ENCODE measurements at regions not wholly inside any gene's neighbourhood (a gene's known extent, or its start where the extent isn't known, plus 50 kb on each side); places are given as distances from the start of the nearest gene placed in this dataset.
"Not testable (repeated sequence)": the region's sequence is repeated elsewhere in the genome, so short reads cannot be mapped to it uniquely, and the experiment has no call there.

GRCh38 chr20:29881107-29881506, 1376.4 kb upstream of the DEFB115 start:
- DNase-seq (ENCODE audit: low read depth in 3 of 3) = not testable (repeated sequence)

GRCh38 chr20:29883514-29884219, 1373.8 kb upstream of the DEFB115 start:
- DNase-seq (ENCODE audit: low read depth in 3 of 3) = not testable (repeated sequence)

GRCh38 chr20:29884322-29884721, 1373.1 kb upstream of the DEFB115 start:
- DNase-seq (ENCODE audit: low read depth in 3 of 3) = not testable (repeated sequence)

- DNase-seq (ENCODE audit: low read depth in 3 of 3) = not testable (repeated sequence)
These were observed 1371.9 kb upstream of the DEFB115 start for GRCh38 chr20:29885282-29886185.

DNA sequence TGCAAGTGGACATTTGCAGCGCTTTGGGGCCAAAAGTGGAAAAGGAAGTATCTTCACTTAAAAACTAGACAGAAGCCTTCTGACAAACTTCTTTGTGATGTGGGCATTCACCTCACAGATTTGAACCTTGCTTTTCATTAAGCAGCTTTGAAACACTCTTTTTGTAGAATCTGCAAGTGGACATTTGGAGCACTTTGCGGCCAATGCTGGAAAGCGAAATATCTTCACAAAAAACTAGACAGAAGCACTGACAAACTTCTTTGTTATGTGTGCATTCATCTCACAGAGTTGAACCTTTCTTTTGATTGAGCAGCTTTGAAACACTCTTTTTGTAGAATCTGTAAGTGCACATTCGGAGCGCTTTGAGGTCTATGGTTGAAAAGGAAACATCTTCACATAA, 1365.9 kb upstream of the DEFB115 start:
- not testable (repeated sequence) for DNase-seq (ENCODE audit: low read depth in 3 of 3)

All from stimulated activated CD4-positive, alpha-beta T cell treated with anti-CD3 and anti-CD28 coated beads, TNF-alpha, amount 100 ng/mL, for 24 hours (primary cell).